CD4-positive, alpha-beta T cell treated with Interleukin-6 at 100 ng/mL for 8 hours (primary cell): ENCODE measurements at regions not wholly inside any gene's neighbourhood (a gene's known extent, or its start where the extent isn't known, plus 50 kb on each side); places are given as distances from the start of the nearest gene placed in this dataset.
"Not testable (repeated sequence)": the region's sequence is repeated elsewhere in the genome, so short reads cannot be mapped to it uniquely, and the experiment has no call there.

Experiments used
- DNase-seq: peaks from one replicate; pipeline ENCODE4 v3.0.0-alpha.2; 2020; ENCODE audit warnings: mixed read lengths, low spot score

GRCh38 chr6:27584326-27584725 is 111.4 kb upstream of the ZNF184 start:
- no peak for DNase-seq

- no peak for DNase-seq
Observed at GRCh38 chr6:27582928-27583725, 110.2 kb upstream of the ZNF184 start.

- DNase-seq, result no peak
Observed at GRCh38 chr6:27579973-27580372, 107.1 kb upstream of the ZNF184 start.

GRCh38 chr6:27577922-27578321 is 105.0 kb upstream of the ZNF184 start:
- no peak for DNase-seq

GRCh38 chr6:27575594-27576361 is 102.9 kb upstream of the ZNF184 start:
- no peak for DNase-seq

- no peak for DNase-seq
Observed at GRCh38 chr6:27568226-27568897, 95.5 kb upstream of the ZNF184 start.

- DNase-seq, result no peak
Observed at GRCh38 chr6:27565839-27566779, 93.2 kb upstream of the ZNF184 start.

GRCh38 chr6:27562027-27562410 is 89.1 kb upstream of the ZNF184 start:
- no peak for DNase-seq

GRCh38 chr6:27558028-27558724 is 85.3 kb upstream of the ZNF184 start:
- no peak for DNase-seq

- no peak for DNase-seq
Observed at GRCh38 chr6:27556406-27556805, 83.5 kb upstream of the ZNF184 start.

- no peak for DNase-seq
Observed at GRCh38 chr6:27553123-27553904, 80.4 kb upstream of the ZNF184 start.

- no peak for DNase-seq
Observed at GRCh38 chr6:27551607-27552006, 78.7 kb upstream of the ZNF184 start.

GRCh38 chr6:27550692-27551091 is 77.8 kb upstream of the ZNF184 start:
- no peak for DNase-seq

GRCh38 chr6:27549241-27549598 is 76.3 kb upstream of the ZNF184 start:
- not testable (repeated sequence) for DNase-seq

- DNase-seq, result no peak
Observed at GRCh38 chr6:27547157-27548075, 74.5 kb upstream of the ZNF184 start.

- no peak for DNase-seq
Observed at GRCh38 chr6:27546522-27546921, 73.6 kb upstream of the ZNF184 start.

- no peak for DNase-seq
Observed at GRCh38 chr6:27545271-27546046, 72.6 kb upstream of the ZNF184 start.

GRCh38 chr6:27544612-27545260 is 71.8 kb upstream of the ZNF184 start:
- DNase-seq, result no peak
